Endothelial cell of umbilical vein (primary cell): ENCODE measurements at regions not wholly inside any gene's neighbourhood (a gene's known extent, or its start where the extent isn't known, plus 50 kb on each side); places are given as distances from the start of the nearest gene placed in this dataset.
A peak's percentile ranks its signal among the peaks of the same experiment; 100 is the strongest.

Experiments
- BruUV-seq: library from RNA; stranded (reverse); fragments of 400-500 nt; replicated peaks from 2 replicates; lab custom pipeline; 2021; lab: Mats Ljungman, UMichigan
- CTCF ChIA-PET: fragments of 300-600, 350-600 bp; sonication (Branson Sonifier 250); formaldehyde crosslinking; loops from one replicate; lab custom pipeline; 2021; ENCODE audit warnings: antibody characterized with exemption, inconsistent platforms; lab: Charles Lee
- POLR2A ChIA-PET: fragments of 300-600, 350-600 bp; sonication (Branson Sonifier 250); formaldehyde crosslinking; loops from one replicate; lab custom pipeline; 2021; ENCODE audit warnings: antibody characterized with exemption, inconsistent platforms; lab: Charles Lee
- DNase-seq: peaks from one replicate; pipeline ENCODE4 v3.0.0-alpha.2; 2011; ENCODE audit warnings: low read depth, low spot score
- FAIRE-seq: peaks from 2 replicates; lab custom pipeline; 2011; peaks lifted over from hg19 to GRCh38; lab: Jason Lieb, UNC
- H2AFZ ChIP-seq: 2 replicates; pipeline ENCODE4 v1.6.0; 2012; ENCODE audit warnings: low read depth, low read length, control low read depth, inconsistent platforms
- H3K27ac ChIP-seq: 2 replicates; pipeline ENCODE4 v1.5.1; 2011; ENCODE audit warnings: low read depth, mild to moderate bottlenecking, control low read depth, low read length, moderate library complexity; ENCODE audit not compliant: insufficient read depth
- H3K27me3 ChIP-seq, 2 experiments: 2 replicates each; pipeline versions ENCODE4 v1.6.0 to v1.6.1; 2011; ENCODE audit warnings: low read length in 2 of 2, mixed read lengths in 1 of 2; ENCODE audit not compliant: control insufficient read depth in 2 of 2, insufficient read depth in 2 of 2
- H3K36me3 ChIP-seq, 2 experiments: 2 replicates in 1 of 2; 3 replicates in 1 of 2; pipeline ENCODE4 v1.5.1; 2011; ENCODE audit warnings: low read length in 2 of 2, mild to moderate bottlenecking in 1 of 2, moderate library complexity in 1 of 2; ENCODE audit not compliant: control insufficient read depth in 2 of 2, insufficient read depth in 2 of 2; ENCODE audit errors: extremely low read depth in 1 of 2
- H3K4me1 ChIP-seq: 3 replicates; pipeline ENCODE4 v1.5.1; 2011; ENCODE audit warnings: mild to moderate bottlenecking, low read length; ENCODE audit not compliant: control insufficient read depth, insufficient read depth; ENCODE audit errors: extremely low read depth
- H3K4me2 ChIP-seq: 2 replicates; pipeline ENCODE4 v1.6.1; 2011; ENCODE audit warnings: low read length, control low read depth, mixed read lengths; ENCODE audit not compliant: insufficient read depth
- H3K4me3 ChIP-seq, 3 experiments: fragments of 200-600 bp in 1 of 3; sonication (generic), shearing (Covaris generic) in 1 of 3; replicated peaks in 1 of 3; 2 replicates each; pipeline ENCODE4 v1.5.1; 2011 to 2016; ENCODE audit warnings: control low read depth in 3 of 3, low read length in 3 of 3, mild to moderate bottlenecking in 2 of 3, inconsistent platforms in 1 of 3, low read depth in 1 of 3, moderate library complexity in 1 of 3; ENCODE audit not compliant: insufficient read depth in 1 of 3
- H3K79me2 ChIP-seq: 2 replicates; pipeline ENCODE4 v1.6.0; 2012; ENCODE audit warnings: low read length, inconsistent platforms; ENCODE audit not compliant: control insufficient read depth, insufficient read depth
- H3K9ac ChIP-seq: replicated peaks from 2 replicates; pipeline ENCODE3; 2011; ENCODE audit warnings: low read length, control low read depth; ENCODE audit not compliant: insufficient read depth; ENCODE audit errors: extremely low read depth
- H3K9me1 ChIP-seq: replicated peaks from 3 replicates; pipeline ENCODE4 v1.6.0; 2011; ENCODE audit warnings: mild to moderate bottlenecking, low read length; ENCODE audit not compliant: control insufficient read depth, insufficient read depth; ENCODE audit errors: extremely low read depth
- H3K9me3 ChIP-seq: replicated peaks from 2 replicates; pipeline ENCODE4 v1.5.1; 2012; ENCODE audit warnings: low read length, inconsistent platforms; ENCODE audit not compliant: control insufficient read depth, insufficient read depth
- H4K20me1 ChIP-seq: replicated peaks from 2 replicates; pipeline ENCODE3; 2011; ENCODE audit warnings: mild to moderate bottlenecking, low read length; ENCODE audit not compliant: control insufficient read depth, insufficient read depth; ENCODE audit errors: extremely low read depth
- CTCF ChIP-seq, 2 donors: IDR thresholded peaks; 1 replicate in 1 of 2; 2 replicates in 1 of 2; pipeline ENCODE4 v1.5.1; 2011; ENCODE audit warnings: low read length in 2 of 2, mild to moderate bottlenecking in 2 of 2, moderate library complexity in 2 of 2, control low read depth in 1 of 2, inconsistent platforms in 1 of 2, low read depth in 1 of 2; ENCODE audit not compliant: insufficient read depth in 1 of 2; ENCODE audit errors: extremely low read depth in 1 of 2
- EZH2 ChIP-seq: IDR thresholded peaks from 2 replicates; pipeline ENCODE4 v1.6.1; 2012; ENCODE audit warnings: borderline replicate concordance, low read depth, mild to moderate bottlenecking, moderate library complexity, low read length, inconsistent platforms; ENCODE audit not compliant: severe bottlenecking
- FOS ChIP-seq: IDR thresholded peaks from 2 replicates; pipeline ENCODE4 v1.6.1; 2011; ENCODE audit warnings: mild to moderate bottlenecking, low read length, moderate library complexity, borderline replicate concordance; ENCODE audit not compliant: insufficient read depth
- GATA2 ChIP-seq: IDR thresholded peaks from 2 replicates; pipeline ENCODE4 v1.7.0; 2011; ENCODE audit warnings: low read depth, mild to moderate bottlenecking, moderate library complexity, mixed read lengths, low read length; ENCODE audit not compliant: insufficient read length, insufficient read depth
- JUN ChIP-seq: IDR thresholded peaks from 2 replicates; pipeline ENCODE4 v1.6.1; 2011; ENCODE audit warnings: borderline replicate concordance, low read depth; ENCODE audit not compliant: insufficient read length, insufficient read depth
- MYC ChIP-seq: IDR thresholded peaks from one replicate; pipeline ENCODE4 v1.6.1; 2011; ENCODE audit warnings: mild to moderate bottlenecking, low read depth, low read length
- POLR2A ChIP-seq: IDR thresholded peaks from 2 replicates; pipeline ENCODE4 v1.6.1; 2012; ENCODE audit warnings: low read depth, mild to moderate bottlenecking, control low read depth, low read length
- POLR2AphosphoS5 ChIP-seq: IDR thresholded peaks from 2 replicates; pipeline ENCODE4 v1.6.1; 2012; ENCODE audit warnings: low read depth, mild to moderate bottlenecking, control low read depth, low read length, moderate library complexity; ENCODE audit not compliant: insufficient read depth
- dilution Hi-C: fragments of 300-500 bp; cut with MboI; formaldehyde crosslinking; loops from one replicate; pipeline ENCODE4 v1.15.0; 2019; ENCODE audit warnings: low sequenced_read_pairs; ENCODE audit not compliant: extremely low pct_ligation_motif_present
- intact Hi-C: fragments of 100-400 bp; cut with micrococcal nuclease; formaldehyde crosslinking; loops from one replicate; pipeline ENCODE4 v1.10.0; 2022
- TF ChIP-seq, protein P1 (sequence below): IDR thresholded peaks from 2 replicates; pipeline ENCODE4 v1.6.1; 2011; ENCODE audit not compliant: insufficient read depth, insufficient read length

DNA sequence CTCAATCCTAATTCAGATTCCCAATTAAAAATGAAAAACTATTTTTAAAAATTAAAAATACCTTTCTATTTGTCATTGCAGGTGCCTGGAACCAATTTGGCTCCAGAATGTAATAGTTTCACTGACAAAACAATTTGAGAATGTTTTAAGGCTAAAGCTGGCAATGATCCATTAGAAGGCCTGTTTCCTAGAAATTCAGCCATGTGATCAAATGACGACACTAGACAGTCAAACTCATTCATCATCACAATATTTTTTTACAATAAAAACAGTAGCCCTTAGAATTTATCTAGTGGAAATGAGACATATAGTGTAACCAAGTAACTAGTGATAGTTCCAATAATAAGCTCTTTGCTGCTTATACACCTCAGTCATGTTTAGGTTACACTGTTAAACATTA lies 75.4 kb upstream of the MAP3K1 start:
- CTCF ChIA-PET: no interaction called here
- Histone ChIP-seq H3K27me3 (no peaks in the 10 kb centered on the region), H3K9me1 (no peaks in the 10 kb centered on the region), H4K20me1 (no peaks in the 10 kb centered on the region), H3K4me3 (no peak overlapping the region), H3K27ac (no peak overlapping the region), H3K9me3 (no peaks in the 10 kb centered on the region), H3K9ac (no peak overlapping the region), H3K4me1 (peaks cover 13% of the 10 kb centered on the region), H3K4me2 (no peak overlapping the region), H2AFZ (no peak overlapping the region), H3K36me3 (no peaks in the 10 kb centered on the region), H3K79me2 (no peaks in the 10 kb centered on the region)
- POLR2A ChIA-PET: no interaction called here
- dilution Hi-C loops: no loop called here
- FAIRE-seq (no peak), DNase-seq (peak; percentile 11)
- intact Hi-C loops: no loop called here
- no TSS peak for BruUV-seq
- TF ChIP-seq FOS (no peak), MYC (no peak), POLR2A (no peak), EZH2 (no peak), GATA2 (no peak), CTCF (IDR thresholded peaks at IDR 0.05; ENCODE audit: extremely low read depth in 1 of 2, insufficient read depth in 1 of 2, low read depth in 1 of 2, low read length in 2 of 2) (no peak), POLR2AphosphoS5 (no peak), JUN (no peak)
- TF ChIP-seq, protein P1, sequence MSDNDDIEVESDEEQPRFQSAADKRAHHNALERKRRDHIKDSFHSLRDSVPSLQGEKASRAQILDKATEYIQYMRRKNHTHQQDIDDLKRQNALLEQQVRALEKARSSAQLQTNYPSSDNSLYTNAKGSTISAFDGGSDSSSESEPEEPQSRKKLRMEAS: no peak
